MM.1S (cell line): ENCODE measurements at regions not wholly inside any gene's neighbourhood (a gene's known extent, or its start where the extent isn't known, plus 50 kb on each side); places are given as distances from the start of the nearest gene placed in this dataset.

Experiments
- DNase-seq: peaks from one replicate; pipeline ENCODE4 v3.0.0-alpha.2; 2015
- H2AFZ ChIP-seq: fragments of 300-600 bp; sonication (generic); 2 replicates; pipeline ENCODE4 v1.6.0; 2016; ENCODE audit warnings: antibody characterized with exemption, low read length
- H3F3A ChIP-seq: fragments of 300-600 bp; sonication (generic); 2 replicates; pipeline ENCODE4 v1.6.1; 2016; ENCODE audit warnings: mild to moderate bottlenecking, antibody characterized with exemption, low read length, moderate library complexity, mixed read lengths; ENCODE audit not compliant: insufficient read depth
- H3K27ac ChIP-seq: fragments of 300-600 bp; sonication (generic); 2 replicates; pipeline ENCODE4 v1.5.1; 2016; ENCODE audit warnings: mild to moderate bottlenecking, low read length
- H3K27me3 ChIP-seq: fragments of 300-600 bp; sonication (generic); replicated peaks from 2 replicates; pipeline ENCODE4 v1.6.0; 2016; ENCODE audit warnings: low read length; ENCODE audit not compliant: insufficient read depth
- H3K36me3 ChIP-seq: fragments of 300-600 bp; sonication (generic); replicated peaks from 2 replicates; pipeline ENCODE4 v1.6.1; 2016; ENCODE audit warnings: mild to moderate bottlenecking, low read length, mixed read lengths; ENCODE audit not compliant: insufficient read depth
- H3K4me1 ChIP-seq: fragments of 300-600 bp; sonication (generic); 2 replicates; pipeline ENCODE4 v1.6.1; 2016; ENCODE audit warnings: low read length, mixed read lengths
- H3K4me2 ChIP-seq: fragments of 300-600 bp; sonication (generic); 2 replicates; pipeline ENCODE4 v1.6.0; 2016; ENCODE audit warnings: low read depth, low read length
- H3K4me3 ChIP-seq: fragments of 300-600 bp; sonication (generic); 2 replicates; pipeline ENCODE4 v1.5.1; 2016; ENCODE audit warnings: low read length, mixed read lengths
- H3K79me2 ChIP-seq: fragments of 300-600 bp; sonication (generic); 2 replicates; pipeline ENCODE4 v1.6.1; 2016; ENCODE audit warnings: mixed run types, low read length, mixed read lengths
- H3K9ac ChIP-seq: fragments of 300-600 bp; sonication (generic); 2 replicates; pipeline ENCODE4 v1.6.1; 2016; ENCODE audit warnings: low read length, mixed read lengths
- H3K9me2 ChIP-seq: fragments of 300-600 bp; sonication (generic); replicated peaks from 2 replicates; pipeline ENCODE4 v1.6.1; 2016; ENCODE audit warnings: mild to moderate bottlenecking, low read length, mixed read lengths; ENCODE audit not compliant: insufficient read depth
- H3K9me3 ChIP-seq: fragments of 300-600 bp; sonication (generic); replicated peaks from 2 replicates; pipeline ENCODE4 v1.6.1; 2016; ENCODE audit warnings: mild to moderate bottlenecking, low read length, mixed read lengths; ENCODE audit not compliant: insufficient read depth
- H4K20me1 ChIP-seq: fragments of 300-600 bp; sonication (generic); 2 replicates; pipeline ENCODE4 v1.6.1; 2016; ENCODE audit warnings: mild to moderate bottlenecking, low read length, moderate library complexity, mixed read lengths; ENCODE audit not compliant: insufficient read depth
- EZH2 ChIP-seq: fragments of 300-600 bp; sonication (generic); optimal IDR thresholded peaks from 2 replicates; pipeline ENCODE3; 2017; ENCODE audit warnings: low read depth, mild to moderate bottlenecking, antibody characterized with exemption, low read length, mixed read lengths
- EZH2phosphoT487 ChIP-seq: fragments of 300-600 bp; sonication (generic); IDR thresholded peaks from 2 replicates; pipeline ENCODE4 v1.6.1; 2018; ENCODE audit warnings: antibody characterized with exemption, low read length
- TF ChIP-seq, protein P1 (sequence below): fragments of 300-600 bp; sonication (generic); IDR thresholded peaks from 2 replicates; pipeline ENCODE4 v1.5.1; 2016; ENCODE audit warnings: antibody characterized with exemption, low read length, mixed read lengths

DNA sequence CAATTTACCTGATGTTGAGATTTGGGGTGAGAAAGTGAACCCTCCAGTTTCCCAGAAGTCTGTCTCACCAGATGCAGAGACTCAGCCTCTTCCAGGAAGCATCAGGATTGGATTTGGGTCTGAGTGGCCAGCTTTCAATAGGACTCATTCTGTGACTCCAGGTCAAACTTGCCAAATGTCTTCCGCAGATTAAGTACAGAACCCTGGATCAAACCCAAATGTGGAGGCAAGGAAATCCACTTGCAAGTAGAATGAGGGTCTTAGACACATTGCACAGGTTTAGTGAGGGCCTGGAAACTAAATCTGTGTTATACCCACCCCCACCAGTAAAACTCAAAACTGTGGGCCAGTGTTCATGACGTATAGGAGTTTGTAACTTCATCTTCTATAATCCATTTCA lies 372.2 kb upstream of the MGMT start:
- no peaks in the 10 kb centered on the region for H3K27me3 ChIP-seq
- no peak overlapping the region for H3K27ac ChIP-seq
- H3K4me2 ChIP-seq, result no peak overlapping the region
- no peak overlapping the region for H2AFZ ChIP-seq
- H3K9ac ChIP-seq, result no peak overlapping the region
- no peaks in the 10 kb centered on the region for H4K20me1 ChIP-seq
- H3K79me2 ChIP-seq, result no peaks in the 10 kb centered on the region
- TF ChIP-seq EZH2, result no peak
- no peak for TF ChIP-seq EZH2phosphoT487
- TF ChIP-seq, protein P1, sequence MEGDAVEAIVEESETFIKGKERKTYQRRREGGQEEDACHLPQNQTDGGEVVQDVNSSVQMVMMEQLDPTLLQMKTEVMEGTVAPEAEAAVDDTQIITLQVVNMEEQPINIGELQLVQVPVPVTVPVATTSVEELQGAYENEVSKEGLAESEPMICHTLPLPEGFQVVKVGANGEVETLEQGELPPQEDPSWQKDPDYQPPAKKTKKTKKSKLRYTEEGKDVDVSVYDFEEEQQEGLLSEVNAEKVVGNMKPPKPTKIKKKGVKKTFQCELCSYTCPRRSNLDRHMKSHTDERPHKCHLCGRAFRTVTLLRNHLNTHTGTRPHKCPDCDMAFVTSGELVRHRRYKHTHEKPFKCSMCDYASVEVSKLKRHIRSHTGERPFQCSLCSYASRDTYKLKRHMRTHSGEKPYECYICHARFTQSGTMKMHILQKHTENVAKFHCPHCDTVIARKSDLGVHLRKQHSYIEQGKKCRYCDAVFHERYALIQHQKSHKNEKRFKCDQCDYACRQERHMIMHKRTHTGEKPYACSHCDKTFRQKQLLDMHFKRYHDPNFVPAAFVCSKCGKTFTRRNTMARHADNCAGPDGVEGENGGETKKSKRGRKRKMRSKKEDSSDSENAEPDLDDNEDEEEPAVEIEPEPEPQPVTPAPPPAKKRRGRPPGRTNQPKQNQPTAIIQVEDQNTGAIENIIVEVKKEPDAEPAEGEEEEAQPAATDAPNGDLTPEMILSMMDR, result no peak
- no peaks in the 10 kb centered on the region for H3K9me3 ChIP-seq
- H3K9me2 ChIP-seq, result no peaks in the 10 kb centered on the region
- H3K4me1 ChIP-seq, result no peaks in the 10 kb centered on the region
- no peaks in the 10 kb centered on the region for H3K36me3 ChIP-seq
- no peak overlapping the region for H3K4me3 ChIP-seq
- DNase-seq, result no peak
- H3F3A ChIP-seq, result no peaks in the 10 kb centered on the region

DNA sequence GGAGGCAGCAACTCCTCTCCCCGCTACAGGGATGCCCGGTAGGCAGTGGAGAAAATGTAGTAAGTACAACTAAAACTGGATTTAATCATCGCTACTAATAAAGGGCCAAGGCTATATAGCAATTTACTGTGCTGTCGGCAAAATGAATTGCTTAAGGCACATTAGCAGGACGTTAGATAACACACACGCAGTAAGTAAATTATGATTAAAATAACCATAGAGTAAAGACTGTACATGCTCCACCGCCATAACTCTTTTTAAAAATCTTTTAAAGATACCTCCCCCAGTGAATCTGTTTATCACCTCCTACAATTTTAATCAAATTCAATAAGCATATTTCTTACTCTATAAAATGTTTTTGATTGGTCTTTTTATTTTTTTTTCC lies 371.4 kb upstream of the MGMT start:
- no peaks in the 10 kb centered on the region for H3F3A ChIP-seq
- no peak overlapping the region for H3K9ac ChIP-seq
- H3K9me2 ChIP-seq, result no peaks in the 10 kb centered on the region
- H3K36me3 ChIP-seq, result no peaks in the 10 kb centered on the region
- TF ChIP-seq EZH2 (no peak), EZH2phosphoT487 (no peak)
- H3K9me3 ChIP-seq, result no peaks in the 10 kb centered on the region
- H3K4me2 ChIP-seq, result no peak overlapping the region
- H3K27ac ChIP-seq, result no peak overlapping the region
- no peaks in the 10 kb centered on the region for H3K4me1 ChIP-seq
- H4K20me1 ChIP-seq, result no peaks in the 10 kb centered on the region
- no peaks in the 10 kb centered on the region for H3K79me2 ChIP-seq
- H3K27me3 ChIP-seq, result no peaks in the 10 kb centered on the region
- H3K4me3 ChIP-seq, result no peak overlapping the region
- DNase-seq, result no peak
- H2AFZ ChIP-seq, result no peak overlapping the region

DNA sequence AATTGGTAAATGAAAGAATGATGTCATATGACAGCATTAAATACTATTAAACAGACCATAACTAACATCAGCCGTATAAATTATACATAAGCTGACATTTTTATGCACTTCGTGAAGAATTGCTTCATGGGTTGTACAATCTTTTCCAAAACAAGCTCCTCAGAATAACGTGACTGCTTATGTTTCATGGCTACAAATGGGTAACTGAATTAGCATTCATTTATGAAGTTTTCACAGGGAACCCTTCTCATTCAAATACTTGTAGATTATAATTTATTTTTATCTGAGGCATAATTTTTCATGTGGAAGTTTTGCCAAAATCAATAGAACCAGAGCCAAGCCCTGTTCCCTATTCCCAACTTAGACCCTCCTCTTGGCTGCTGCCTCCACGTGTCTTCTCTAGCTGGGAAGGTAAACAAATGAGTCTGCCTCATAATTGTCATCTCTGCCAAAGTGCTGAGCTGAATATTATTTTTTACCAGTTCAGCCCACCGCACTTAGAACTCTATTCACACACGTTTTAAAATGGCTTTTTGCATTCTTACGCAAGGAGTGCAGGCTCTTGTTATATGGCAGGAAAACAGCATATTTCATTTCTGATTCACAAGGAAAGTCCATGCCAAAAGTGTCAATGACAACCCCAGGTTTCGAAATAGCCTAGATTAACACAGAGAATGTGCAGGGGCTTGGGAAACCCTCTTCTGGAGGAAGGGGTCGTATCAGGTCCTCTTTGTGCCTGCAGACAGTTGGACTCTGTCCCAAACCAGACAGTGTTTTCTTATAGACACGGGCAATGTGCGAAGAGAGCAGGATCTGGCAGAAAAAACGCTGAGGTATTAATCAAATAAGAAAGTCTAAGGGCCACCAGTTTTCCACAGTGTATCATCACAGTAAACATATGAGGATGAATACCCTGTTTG lies 370.7 kb upstream of the MGMT start:
- Histone ChIP-seq H3K4me3 (no peak overlapping the region), H3K9me2 (no peaks in the 10 kb centered on the region)

More for the DNA sequence above, 370.7 kb upstream of the MGMT start:
- no peaks in the 10 kb centered on the region for H3F3A ChIP-seq
- TF ChIP-seq, protein P1, result no peak
- H3K9ac ChIP-seq, result no peak overlapping the region
- H3K4me1 ChIP-seq, result no peaks in the 10 kb centered on the region
- H3K79me2 ChIP-seq, result no peaks in the 10 kb centered on the region
- no peak for DNase-seq
- no peaks in the 10 kb centered on the region for H3K36me3 ChIP-seq
- no peak overlapping the region for H2AFZ ChIP-seq
- no peaks in the 10 kb centered on the region for H4K20me1 ChIP-seq
- H3K4me2 ChIP-seq, result no peak overlapping the region
- H3K27me3 ChIP-seq, result no peaks in the 10 kb centered on the region
- H3K27ac ChIP-seq, result no peak overlapping the region
- H3K9me3 ChIP-seq, result no peaks in the 10 kb centered on the region
